ENCODE measurements at regions not wholly inside any gene's neighbourhood (a gene's known extent, or its start where the extent isn't known, plus 50 kb on each side); places are given as distances from the start of the nearest gene placed in this dataset.
A peak's percentile ranks its signal among the peaks of the same experiment; 100 is the strongest.
"Not testable (repeated sequence)": the region's sequence is repeated elsewhere in the genome, so short reads cannot be mapped to it uniquely, and the experiment has no call there.

- DNase-seq: no peak
Observed at GRCh38 chr10:114872519-114873087, 51.0 kb downstream of the FHIP2A start.

GRCh38 chr10:114874827-114875411 is 53.3 kb downstream of the FHIP2A start:
- DNase-seq: peak; percentile 64

- not testable (repeated sequence) for DNase-seq
Observed at GRCh38 chr10:114875590-114876081, 54.1 kb downstream of the FHIP2A start.

DNA sequence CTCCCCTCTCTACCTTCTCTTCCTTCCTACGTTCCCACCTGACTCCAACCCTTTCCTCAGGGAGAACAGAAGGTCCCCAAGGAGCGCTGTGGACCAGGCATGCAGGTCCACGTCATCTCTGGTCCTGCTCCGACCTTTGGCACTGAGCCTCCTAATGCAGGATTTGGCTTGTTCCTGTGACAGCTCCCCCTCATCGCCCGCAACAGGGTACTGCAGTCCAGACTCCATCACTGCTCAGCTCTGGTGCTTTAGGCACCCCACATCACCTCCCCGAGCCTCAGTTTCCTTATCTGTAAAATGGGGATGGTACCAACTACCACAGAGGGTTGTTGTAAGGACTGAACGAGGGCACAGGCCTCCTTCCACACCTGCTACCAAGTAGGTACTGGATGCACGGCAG is 54.6 kb downstream of the FHIP2A start:
- no peak for DNase-seq

DNA sequence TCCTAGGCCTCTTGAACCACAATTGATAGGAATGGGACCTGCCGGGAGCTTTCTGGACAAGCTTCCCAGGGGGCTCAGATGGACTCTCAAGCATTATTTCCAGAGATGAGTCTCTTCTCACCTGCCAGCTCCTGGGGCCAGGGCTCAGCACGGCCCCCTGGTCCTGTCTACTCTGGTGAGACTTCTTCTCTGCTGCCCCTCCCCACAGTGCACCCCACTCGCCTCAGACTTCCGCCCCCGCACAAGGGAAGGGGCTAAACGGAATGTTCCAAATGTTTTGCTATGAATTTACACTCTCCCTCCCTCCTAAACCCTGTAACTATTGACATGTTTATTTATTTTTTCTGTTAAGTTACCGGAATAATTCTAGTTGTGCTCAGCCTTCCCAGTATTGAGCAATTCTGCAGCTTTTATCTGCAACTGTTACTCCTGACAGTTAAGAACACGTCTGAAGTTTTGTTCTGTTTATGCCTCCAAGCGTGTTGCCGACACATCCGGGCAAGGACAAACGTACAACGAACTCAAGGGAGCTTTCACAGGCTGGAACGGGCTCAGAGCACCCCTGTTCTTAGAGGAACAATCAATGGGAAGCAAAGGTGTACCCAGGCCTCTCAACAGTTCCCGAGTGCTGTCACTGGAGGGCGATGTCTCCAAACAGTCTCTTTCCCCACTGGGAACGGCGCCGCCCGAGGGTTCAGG is 55.2 kb downstream of the FHIP2A start:
- DNase-seq: peak; percentile 50

- no peak for DNase-seq
Observed at GRCh38 chr10:114877301-114877644, 55.7 kb downstream of the FHIP2A start.

DNA sequence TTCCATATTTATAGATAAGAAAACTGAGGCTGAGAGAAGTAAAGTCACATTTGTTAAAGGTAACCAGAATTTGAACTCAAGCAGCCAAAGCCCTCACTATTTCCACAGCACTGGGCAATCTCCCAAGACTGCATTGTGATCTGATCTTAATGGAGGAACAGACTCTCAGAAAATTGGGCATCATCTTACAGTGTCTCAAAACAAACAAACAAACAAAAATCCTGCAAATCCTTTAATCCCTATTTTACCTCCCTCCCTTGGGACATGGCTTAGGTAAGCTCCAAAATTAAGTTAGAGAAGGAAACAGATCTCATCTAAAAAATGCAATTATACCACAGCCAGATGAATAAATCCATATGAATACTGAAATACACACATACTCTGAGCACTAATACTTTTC is 57.5 kb downstream of the FHIP2A start:
- DNase-seq: no peak

- DNase-seq: peak; percentile 27
Observed at GRCh38 chr10:114879541-114880158, 58.1 kb downstream of the FHIP2A start.

DNA sequence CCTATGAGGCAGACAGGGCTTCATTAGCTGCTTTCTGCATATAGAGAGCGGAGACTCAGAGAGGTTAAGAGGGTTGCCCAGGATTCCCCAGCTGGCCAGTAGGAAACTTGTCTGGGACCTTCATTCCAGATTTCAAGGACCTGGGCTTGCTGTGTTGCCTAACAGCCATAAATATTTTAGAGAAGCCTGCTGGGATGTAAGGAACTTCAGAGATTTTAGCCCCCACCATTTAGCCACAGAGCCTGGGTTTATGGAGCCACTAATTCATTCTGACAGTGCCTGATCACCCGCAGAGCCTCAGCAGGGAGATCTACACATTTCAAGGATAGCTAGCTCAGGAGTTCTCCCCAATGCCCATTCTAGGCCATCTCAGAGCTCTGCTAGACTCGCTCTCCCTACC is 56.6 kb upstream of the TRUB1 start:
- DNase-seq: no peak

- no peak for DNase-seq
Observed at GRCh38 chr10:114881901-114882300, 56.1 kb upstream of the TRUB1 start.

GRCh38 chr10:114885443-114885842 is 52.6 kb upstream of the TRUB1 start:
- no peak for DNase-seq
